Kidney (tissue), 13 donors: ENCODE measurements at regions not wholly inside any gene's neighbourhood (a gene's known extent, or its start where the extent isn't known, plus 50 kb on each side); places are given as distances from the start of the nearest gene placed in this dataset.

Experiments
- DNase-seq, 5 donors: peaks; one replicate each; pipeline ENCODE4 v3.0.0-alpha.2; 2013 to 2020
- FAIRE-seq: peaks from 2 replicates; lab custom pipeline; 2012; peaks lifted over from hg19 to GRCh38; lab: Jason Lieb, UNC
- H3K27ac ChIP-seq, 2 donors: one replicate each; pipeline ENCODE4 v1.7.0; 2013; ENCODE audit warnings: low read depth in 2 of 2, low read length in 2 of 2, inconsistent platforms in 1 of 2
- H3K27me3 ChIP-seq: one replicate; pipeline ENCODE4 v1.7.1; 2013; ENCODE audit warnings: low read length, inconsistent platforms; ENCODE audit not compliant: control insufficient read depth, insufficient read depth
- H3K36me3 ChIP-seq, 3 donors: one replicate each; pipeline versions ENCODE4 v1.7.0 to v1.7.1; 2013; ENCODE audit warnings: low read length in 3 of 3, control low read depth in 1 of 3, inconsistent platforms in 1 of 3; ENCODE audit not compliant: insufficient read depth in 3 of 3, control insufficient read depth in 2 of 3
- H3K4me1 ChIP-seq, 3 donors: one replicate each; pipeline versions ENCODE4 v1.7.0 to v1.7.1; 2013; ENCODE audit warnings: low read length in 3 of 3, inconsistent platforms in 1 of 3, low read depth in 1 of 3; ENCODE audit not compliant: control insufficient read depth in 2 of 3, insufficient read depth in 2 of 3
- H3K4me3 ChIP-seq, 3 donors: one replicate each; pipeline versions ENCODE4 v1.7.0 to v1.8.1; 2013; ENCODE audit warnings: low read length in 3 of 3, control low read depth in 1 of 3, inconsistent platforms in 1 of 3
- H3K9ac ChIP-seq, 3 donors: one replicate each; pipeline versions ENCODE4 v1.7.0 to v1.7.1; 2013; ENCODE audit warnings: low read length in 3 of 3, control low read depth in 1 of 3, inconsistent platforms in 1 of 3
- H3K9me3 ChIP-seq, 3 donors: one replicate each; pipeline versions ENCODE4 v1.7.0 to v1.7.1; 2013; ENCODE audit warnings: low read length in 3 of 3, control low read depth in 1 of 3, inconsistent platforms in 1 of 3; ENCODE audit not compliant: control insufficient read depth in 2 of 3, insufficient read depth in 1 of 3
- intact Hi-C: fragments of 100-400 bp; cut with DNase I; formaldehyde crosslinking; loops from one replicate; pipeline ENCODE4 v1.11.1; 2022
- TF ChIP-seq, protein P1 (sequence below): IDR thresholded peaks from 3 replicates; pipeline ENCODE4 v1.5.1; 2012; ENCODE audit warnings: mild to moderate bottlenecking, moderate library complexity, borderline replicate concordance; ENCODE audit not compliant: insufficient read depth; ENCODE audit errors: extremely low read depth
- donor health status: control.
- donor health status: control.
- donor health status: control.
- donor health status: control.
- donor health status: control.
- donor health status: DM: yes; HTN: yes; CAD: no.
- donor health status: Normal renal cell carcinoma (clear cell type).

DNA sequence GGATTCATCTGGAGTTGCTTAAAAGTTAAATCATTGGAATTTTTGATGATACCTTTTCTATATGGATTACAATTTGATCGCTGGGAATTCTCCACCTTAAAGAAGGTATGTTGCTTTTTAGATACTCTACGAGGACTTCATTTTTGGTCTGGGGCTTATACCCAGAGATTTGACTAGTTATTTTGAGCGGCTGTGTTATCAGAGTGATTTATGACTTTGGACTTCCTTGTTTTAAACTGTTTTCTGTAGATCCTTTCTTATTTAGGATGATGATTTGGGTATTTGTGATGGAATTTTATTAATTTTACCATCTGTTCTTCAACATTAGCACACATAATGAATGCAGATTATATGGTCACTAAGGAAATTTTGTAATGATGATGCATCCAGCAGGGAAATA lies 75.2 kb downstream of the SOX4 start:
- TF ChIP-seq, protein P1, sequence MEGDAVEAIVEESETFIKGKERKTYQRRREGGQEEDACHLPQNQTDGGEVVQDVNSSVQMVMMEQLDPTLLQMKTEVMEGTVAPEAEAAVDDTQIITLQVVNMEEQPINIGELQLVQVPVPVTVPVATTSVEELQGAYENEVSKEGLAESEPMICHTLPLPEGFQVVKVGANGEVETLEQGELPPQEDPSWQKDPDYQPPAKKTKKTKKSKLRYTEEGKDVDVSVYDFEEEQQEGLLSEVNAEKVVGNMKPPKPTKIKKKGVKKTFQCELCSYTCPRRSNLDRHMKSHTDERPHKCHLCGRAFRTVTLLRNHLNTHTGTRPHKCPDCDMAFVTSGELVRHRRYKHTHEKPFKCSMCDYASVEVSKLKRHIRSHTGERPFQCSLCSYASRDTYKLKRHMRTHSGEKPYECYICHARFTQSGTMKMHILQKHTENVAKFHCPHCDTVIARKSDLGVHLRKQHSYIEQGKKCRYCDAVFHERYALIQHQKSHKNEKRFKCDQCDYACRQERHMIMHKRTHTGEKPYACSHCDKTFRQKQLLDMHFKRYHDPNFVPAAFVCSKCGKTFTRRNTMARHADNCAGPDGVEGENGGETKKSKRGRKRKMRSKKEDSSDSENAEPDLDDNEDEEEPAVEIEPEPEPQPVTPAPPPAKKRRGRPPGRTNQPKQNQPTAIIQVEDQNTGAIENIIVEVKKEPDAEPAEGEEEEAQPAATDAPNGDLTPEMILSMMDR: no peak
- Histone ChIP-seq H3K4me3 (peak overlapping the region in 1 of 3 donors; percentile 3), H3K9ac (no peak overlapping the region), H3K27ac (no peak overlapping the region), H3K9me3 (no peaks in the 10 kb centered on the region), H3K36me3 (no peaks in the 10 kb centered on the region), H3K27me3 (no peaks in the 10 kb centered on the region), H3K4me1 (peaks cover 0 to 9% (median 0%) of the 10 kb centered on the region in 3 donors)
- intact Hi-C loops: no loop called here
- FAIRE-seq (no peak), DNase-seq (peak in 1 of 5 donors; percentile 46)

DNA sequence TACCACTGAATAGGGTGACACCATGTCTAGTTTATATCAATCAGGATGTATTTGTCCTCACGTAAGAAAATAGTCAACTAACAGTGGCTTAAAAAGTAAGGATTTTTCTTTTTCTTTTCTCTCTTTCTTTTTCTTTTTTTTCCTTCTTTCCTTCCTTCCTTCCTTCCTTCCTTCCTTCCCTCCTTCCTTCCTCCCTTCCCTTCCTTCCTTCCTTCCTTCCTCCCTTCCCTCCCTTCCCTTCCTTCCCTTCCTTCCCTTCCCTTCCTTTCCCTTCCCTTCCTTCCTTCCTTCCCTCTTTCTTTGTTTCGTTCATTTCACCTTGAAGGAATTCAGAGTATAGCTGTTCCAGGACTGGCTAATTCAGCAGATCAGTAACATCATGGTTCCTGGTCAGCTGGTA lies 83.2 kb downstream of the SOX4 start:
- Histone ChIP-seq H3K4me1 (no peaks in the 10 kb centered on the region), H3K4me3 (no peak overlapping the region), H3K36me3 (no peaks in the 10 kb centered on the region), H3K9me3 (no peaks in the 10 kb centered on the region), H3K9ac (no peak overlapping the region), H3K27me3 (no peaks in the 10 kb centered on the region), H3K27ac (no peak overlapping the region)
- FAIRE-seq: no peak
- intact Hi-C loops: no loop called here
- DNase-seq: no peak
- TF ChIP-seq, protein P1: no peak

DNA sequence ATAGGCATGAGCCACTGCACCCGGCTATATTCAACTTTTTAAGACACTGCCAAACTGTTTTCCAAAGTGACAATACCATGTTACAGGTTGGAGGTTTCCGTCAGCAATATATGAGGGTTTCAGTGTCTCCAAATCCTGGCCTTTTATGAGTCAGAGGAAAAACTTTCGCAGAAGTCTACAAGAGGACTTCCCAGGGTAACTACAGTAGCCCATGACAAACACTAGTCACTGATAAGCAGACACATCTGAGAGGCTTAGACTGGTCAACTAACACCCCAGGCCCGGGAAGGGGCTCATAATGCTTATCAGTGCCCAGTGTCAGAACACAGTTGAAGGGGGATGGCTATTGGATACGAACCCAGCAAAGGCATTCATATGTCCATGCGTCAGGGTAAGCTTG lies 85.4 kb downstream of the SOX4 start:
- TF ChIP-seq, protein P1: no peak
- H3K27ac ChIP-seq: no peak overlapping the region
- intact Hi-C loops: no loop called here
- no peak overlapping the region for H3K4me3 ChIP-seq
- no peak overlapping the region for H3K9ac ChIP-seq
- no peaks in the 10 kb centered on the region for H3K4me1 ChIP-seq
- FAIRE-seq (no peak), DNase-seq (no peak)
- H3K36me3 ChIP-seq: no peaks in the 10 kb centered on the region
- H3K9me3 ChIP-seq: no peaks in the 10 kb centered on the region
- H3K27me3 ChIP-seq: no peaks in the 10 kb centered on the region

DNA sequence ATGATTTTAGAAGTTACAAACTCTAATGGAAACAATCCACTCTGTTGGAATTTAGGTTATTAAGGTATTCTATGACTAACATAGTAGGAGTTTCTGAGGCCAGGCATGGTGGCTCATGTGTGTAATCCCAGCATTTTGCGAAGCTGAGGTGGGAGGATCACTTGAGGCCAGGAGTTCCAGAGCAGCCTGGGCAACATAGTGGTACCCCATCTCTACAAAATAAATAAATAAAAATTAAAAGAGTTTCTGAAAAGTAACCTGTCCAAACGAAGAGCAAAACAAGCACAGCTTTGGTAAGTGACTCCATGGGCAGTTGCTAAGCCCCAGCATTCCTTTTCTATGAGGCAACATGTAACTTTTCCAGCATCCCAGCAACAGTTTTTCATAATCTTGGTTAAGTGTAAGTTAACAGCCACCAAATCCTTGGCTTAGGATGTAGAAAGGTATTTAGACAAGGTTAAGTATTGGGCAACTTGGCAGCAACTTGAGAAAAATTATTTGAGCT lies 86.3 kb downstream of the SOX4 start:
- H3K27ac ChIP-seq: no peak overlapping the region
- H3K4me3 ChIP-seq: no peak overlapping the region
- TF ChIP-seq, protein P1: no peak
- intact Hi-C loops: no loop called here
- FAIRE-seq: no peak
- H3K27me3 ChIP-seq: no peaks in the 10 kb centered on the region
- DNase-seq: no peak
- no peaks in the 10 kb centered on the region for H3K9me3 ChIP-seq
- H3K9ac ChIP-seq: no peak overlapping the region
- no peaks in the 10 kb centered on the region for H3K4me1 ChIP-seq
- no peaks in the 10 kb centered on the region for H3K36me3 ChIP-seq
